ENCODE measurements at regions not wholly inside any gene's neighbourhood (a gene's known extent, or its start where the extent isn't known, plus 50 kb on each side); places are given as distances from the start of the nearest gene placed in this dataset.

GRCh38 chr12:105820429-105821125 is 318.2 kb downstream of the NUAK1 start:
- no peak for DNase-seq

DNA sequence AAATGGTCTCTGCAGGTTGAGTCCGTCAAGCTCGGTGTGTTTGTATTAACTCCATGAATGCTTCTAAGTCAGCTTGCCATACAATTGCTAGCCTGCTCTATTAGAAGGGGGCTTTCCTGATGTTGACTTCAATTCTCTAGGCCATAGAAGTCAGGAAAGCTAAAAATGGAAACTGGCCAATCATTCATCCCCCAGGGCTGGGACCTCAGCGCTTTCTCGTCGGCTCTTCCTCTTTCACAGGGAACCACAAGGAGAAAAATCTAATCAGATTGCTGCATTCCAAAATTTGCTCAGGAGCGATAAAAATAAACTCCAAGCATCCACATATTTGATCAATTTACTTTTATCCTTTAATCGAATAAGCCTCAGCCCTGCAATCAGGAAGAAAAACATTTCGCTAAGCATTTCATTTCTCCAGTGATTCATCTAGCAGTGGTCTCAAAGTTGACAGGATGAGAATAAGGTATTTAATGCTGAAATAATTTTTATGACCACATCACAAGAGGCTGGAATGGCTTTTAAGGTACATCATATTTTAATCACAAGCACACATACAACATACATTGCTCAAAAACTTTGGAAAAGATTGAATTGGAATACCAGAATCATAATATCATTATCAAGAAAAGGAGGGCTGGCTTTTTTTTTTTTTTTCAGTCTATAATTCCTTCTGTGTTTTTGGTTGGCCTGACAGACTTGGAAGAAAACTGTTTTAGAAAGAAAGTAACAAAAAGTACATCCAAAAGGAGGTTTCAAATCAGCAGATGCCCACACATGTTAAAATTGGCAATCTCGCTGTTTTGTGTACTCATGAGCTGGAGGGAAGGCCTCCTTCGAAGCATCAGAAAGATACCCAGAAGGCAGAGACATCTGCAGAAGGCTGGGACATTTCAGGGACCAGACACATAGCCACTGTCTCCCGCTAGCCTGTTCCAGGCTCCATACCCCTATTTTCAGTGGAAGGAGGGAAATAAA is 316.3 kb downstream of the NUAK1 start:
- DNase-seq = no peak

DNA sequence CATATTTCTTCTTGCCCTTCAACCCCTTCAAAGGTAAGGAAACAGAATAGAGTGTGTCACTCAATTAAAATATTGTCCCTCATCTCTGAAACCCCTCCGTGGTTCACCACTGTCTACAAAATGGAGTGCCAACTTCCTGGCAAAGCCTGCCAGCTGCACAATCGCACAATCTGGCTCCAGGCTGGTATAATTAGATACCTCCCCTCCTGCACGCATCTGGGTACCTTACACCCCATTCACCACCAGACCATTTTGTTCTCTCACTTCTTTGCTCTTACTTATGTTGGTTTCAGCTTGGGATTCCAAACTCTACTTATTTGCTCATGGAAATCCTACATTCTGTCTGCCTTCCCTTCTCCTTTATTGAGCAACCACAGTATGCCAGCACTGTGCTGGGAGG is 314.9 kb downstream of the NUAK1 start:
- DNase-seq = no peak

DNA sequence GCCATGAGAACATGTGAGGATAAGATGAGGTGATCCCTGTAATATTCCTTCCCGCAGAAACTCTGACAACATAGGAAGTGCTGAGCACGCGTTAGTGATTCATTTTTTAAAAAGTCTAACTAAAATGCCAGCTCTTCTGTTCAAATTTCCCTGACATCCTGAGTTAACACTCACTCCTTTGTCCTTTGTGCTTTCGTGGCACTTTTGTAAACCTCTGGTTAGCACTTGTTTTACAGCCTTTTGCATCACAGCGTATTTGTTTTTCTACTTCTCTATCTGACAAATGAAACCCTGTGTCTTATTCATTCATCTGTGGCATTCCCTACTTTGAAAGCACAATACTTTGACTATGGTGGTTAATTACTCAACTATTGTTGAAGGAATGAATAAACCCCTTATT is 313.6 kb downstream of the NUAK1 start:
- no peak for DNase-seq

DNA sequence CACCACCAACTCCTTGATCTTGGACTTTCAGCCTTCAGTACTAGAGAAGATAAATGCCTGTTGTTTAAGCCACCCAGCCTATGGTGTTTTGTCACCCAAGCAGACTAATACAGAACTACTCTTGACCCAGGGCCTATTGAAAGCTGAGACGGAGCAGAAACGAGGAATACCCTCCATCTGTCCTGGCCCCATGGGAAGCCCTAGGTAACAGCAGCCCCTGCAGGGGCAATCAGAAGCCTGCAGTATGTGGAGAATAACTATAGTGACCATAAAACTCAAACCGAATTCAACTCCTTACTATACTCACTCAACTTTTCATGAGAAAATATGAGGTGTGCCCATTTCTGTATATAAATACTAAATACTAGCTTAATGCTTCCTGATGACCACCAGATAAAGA is 307.4 kb downstream of the NUAK1 start:
- no peak for DNase-seq

DNA sequence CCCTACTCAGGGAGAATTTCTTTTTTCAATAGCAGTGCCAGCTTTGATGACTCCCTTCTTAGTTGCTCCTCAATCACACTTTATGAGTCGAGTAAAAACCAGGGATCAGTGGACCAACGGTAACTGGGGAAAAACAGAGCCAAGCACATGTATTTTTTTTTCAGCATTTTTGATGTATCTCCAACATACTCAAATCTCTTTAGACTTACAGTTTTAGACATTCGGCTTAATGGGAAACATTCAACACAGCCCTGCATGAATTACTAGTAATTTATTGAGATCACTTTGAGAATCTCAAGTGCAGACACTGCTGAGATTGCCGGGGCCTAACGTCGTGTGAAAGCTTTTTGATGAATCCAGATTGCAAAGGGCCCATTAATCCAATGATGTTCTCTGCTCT is 306.7 kb downstream of the NUAK1 start:
- DNase-seq = no peak

- no peak for DNase-seq
Measured at GRCh38 chr12:105832806-105833205, 305.9 kb downstream of the NUAK1 start.

GRCh38 chr12:105834496-105834895 is 304.3 kb downstream of the NUAK1 start:
- DNase-seq = no peak

DNA sequence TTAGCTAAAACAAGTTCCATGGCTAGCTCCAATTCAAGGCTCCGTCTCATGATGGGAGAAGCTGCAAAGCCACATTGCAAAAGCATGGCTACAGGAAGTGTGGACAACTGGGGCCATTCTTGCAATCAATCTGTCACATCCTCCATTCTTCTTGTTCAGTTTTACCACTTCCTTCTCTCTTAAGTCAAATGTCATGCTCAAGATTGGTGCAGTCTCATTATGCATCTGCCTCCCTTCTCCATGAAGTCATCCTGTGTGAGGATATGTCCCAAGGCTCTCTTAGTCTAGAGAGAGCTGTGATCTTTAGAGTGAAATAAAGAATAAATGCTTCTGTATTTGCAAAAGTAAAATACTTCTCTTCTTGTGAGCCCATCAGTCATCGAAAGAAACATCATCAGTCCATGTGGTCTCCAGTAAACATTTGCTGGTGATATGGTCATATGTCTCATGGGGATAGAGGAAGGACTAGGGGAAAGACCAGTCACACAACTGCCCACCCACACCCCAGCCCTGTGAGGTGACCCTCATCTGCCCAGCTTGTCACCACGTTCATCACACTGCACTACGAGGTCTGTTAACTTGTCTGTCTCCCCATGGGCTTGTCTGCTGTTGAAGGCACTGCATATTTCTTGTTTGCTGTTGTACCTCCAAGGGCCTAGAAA is 303.0 kb downstream of the NUAK1 start:
- no peak for DNase-seq

- DNase-seq = no peak
Measured at GRCh38 chr12:105836242-105836622, 302.5 kb downstream of the NUAK1 start.

- DNase-seq = no peak
Measured at GRCh38 chr12:105839629-105840127, 299.1 kb downstream of the NUAK1 start.

GRCh38 chr12:105840384-105840783 is 298.4 kb downstream of the NUAK1 start:
- DNase-seq = no peak

- DNase-seq = no peak
Measured at GRCh38 chr12:105841840-105842239, 296.9 kb downstream of the NUAK1 start.

DNA sequence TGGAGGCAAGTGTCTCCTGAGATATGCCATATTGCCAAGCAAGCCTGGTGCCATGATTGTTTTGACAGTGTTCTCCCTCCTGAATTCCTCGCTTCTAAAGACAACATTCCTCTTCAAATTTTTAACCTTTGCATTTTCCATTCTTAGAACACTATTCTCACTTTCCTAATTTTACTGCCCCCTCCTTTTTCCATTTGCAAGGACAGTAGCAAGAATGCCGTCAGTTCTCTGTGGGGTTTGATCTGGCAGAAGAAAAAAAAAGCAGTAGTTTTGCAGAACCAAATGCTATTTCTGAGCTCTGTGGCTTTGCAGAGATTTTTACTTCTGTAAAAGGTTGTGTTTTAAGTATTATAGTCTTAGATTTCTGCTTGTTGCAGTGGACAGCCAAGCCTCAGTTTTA is 295.2 kb downstream of the NUAK1 start:
- DNase-seq = no peak

- no peak for DNase-seq
Measured at GRCh38 chr12:105843986-105844760, 294.6 kb downstream of the NUAK1 start.

- no peak for DNase-seq
Measured at GRCh38 chr12:105846331-105846730, 292.4 kb downstream of the NUAK1 start.

DNA sequence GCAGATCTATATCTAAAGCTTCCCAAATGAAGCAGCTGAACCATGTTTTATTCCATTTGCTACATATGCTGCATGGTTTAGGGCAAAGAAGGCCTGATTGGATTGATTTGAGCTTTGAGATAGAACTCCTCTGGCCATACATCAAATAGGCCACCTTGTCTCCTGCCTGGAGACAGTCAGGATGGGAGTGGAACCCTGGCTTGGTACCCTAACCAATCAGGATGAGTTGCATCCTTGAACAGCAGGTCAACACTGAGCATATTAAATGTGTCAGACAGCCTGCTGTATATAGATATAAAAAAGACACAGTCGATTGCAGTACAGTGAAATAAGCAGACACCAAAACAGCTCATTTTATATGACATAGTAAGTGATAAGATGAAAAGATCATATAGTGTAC is 291.7 kb downstream of the NUAK1 start:
- DNase-seq = no peak

- no peak for DNase-seq
Measured at GRCh38 chr12:105848286-105848685, 290.5 kb downstream of the NUAK1 start.

GRCh38 chr12:105850103-105850968 is 288.4 kb downstream of the NUAK1 start:
- no peak for DNase-seq

- no peak for DNase-seq
Measured at GRCh38 chr12:105852496-105852895, 286.3 kb downstream of the NUAK1 start.

- no peak for DNase-seq
Measured at GRCh38 chr12:105852951-105853350, 285.8 kb downstream of the NUAK1 start.

- no peak for DNase-seq
Measured at GRCh38 chr12:105854071-105854470, 284.7 kb downstream of the NUAK1 start.
